HG03439 (cell line): ENCODE measurements at regions not wholly inside any gene's neighbourhood (a gene's known extent, or its start where the extent isn't known, plus 50 kb on each side); places are given as distances from the start of the nearest gene placed in this dataset.

Source experiments
- ATAC-seq: cut with Tn5 transposase; IDR thresholded peaks from one replicate; pipeline ENCODE4 v1.9.1; 2021; ENCODE audit warnings: mild to moderate bottlenecking, moderate library complexity; ENCODE audit not compliant: unreplicated experiment

- ATAC-seq = no peak
These were observed 721.1 kb downstream of the QKI start for GRCh38 chr6:164135511-164136132.

DNA sequence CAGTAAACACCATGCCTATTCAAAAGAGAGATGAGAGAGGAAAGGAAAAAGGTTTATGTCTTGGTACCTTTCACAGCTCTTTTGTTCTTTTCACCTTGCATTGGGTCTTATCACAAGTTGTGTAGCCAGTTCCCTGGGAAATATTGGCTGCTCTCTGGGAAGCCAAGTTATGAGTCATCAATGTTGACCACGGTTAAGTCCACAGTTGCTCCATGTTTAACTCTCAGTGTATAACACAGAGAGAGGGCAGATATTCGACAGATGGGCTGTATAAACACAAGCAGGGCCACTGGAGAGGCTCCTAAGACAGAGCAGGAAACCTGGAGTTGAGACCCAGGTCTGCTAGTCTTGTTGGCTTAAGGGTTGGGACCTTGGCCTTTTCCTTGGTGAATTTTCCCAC lies 718.6 kb downstream of the QKI start:
- ATAC-seq = no peak

GRCh38 chr6:164130585-164130984 lies 716.1 kb downstream of the QKI start:
- ATAC-seq = no peak

- ATAC-seq = no peak
These were observed 715.6 kb downstream of the QKI start for GRCh38 chr6:164130151-164130550.

DNA sequence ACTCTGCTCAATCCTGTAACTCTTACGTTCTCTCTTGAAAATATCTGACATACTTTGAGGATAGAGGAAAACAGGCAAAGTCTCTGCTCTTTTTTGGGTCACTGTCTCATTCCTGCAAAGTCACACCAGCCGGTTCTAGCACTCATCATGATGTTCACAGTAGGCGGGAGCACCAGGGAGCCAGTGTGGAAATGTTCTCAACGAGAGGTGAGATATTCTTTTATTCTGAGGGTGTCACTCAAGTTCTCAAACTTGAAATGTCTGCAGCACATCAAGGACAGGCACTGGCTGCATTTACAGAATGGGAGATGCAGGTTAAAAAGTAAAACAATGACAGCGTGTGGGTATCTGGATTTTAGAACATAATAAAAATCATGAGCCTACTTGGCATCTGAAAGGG lies 714.7 kb downstream of the QKI start:
- no peak for ATAC-seq

DNA sequence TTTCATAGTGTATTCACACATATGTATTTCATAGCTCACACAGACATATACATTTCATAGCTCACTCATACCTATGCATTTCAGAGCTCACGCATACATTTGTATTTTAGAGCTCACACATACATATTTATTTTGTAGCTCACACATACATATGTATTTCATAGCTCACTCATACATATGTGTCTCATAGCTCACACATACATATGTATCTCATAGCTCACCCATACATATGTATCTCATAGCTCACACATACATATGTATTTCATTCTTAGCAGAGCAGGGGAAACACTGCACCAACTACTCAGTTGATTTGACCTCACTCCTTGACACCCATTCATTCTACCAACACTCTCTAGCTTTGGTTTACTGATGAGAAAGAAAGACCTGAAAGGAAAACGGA lies 713.6 kb downstream of the QKI start:
- no peak for ATAC-seq

DNA sequence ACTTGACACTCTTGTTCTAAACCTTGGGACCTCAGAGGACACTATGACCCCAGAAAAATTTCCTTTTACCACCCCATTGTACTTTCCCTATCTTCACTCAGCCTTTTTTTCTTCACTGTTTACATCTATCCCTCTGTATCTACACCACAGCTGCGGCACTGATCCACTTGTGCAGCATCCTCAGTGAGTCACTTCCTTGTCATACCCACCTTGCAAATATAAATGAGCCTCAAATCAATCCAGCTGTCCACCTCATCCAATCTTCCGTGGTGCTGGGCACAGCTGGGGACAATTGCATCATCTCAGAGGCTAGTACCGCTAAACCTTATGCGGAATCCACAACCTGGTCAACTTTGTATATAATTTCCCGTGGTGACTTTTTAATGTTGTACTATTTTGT lies 710.5 kb downstream of the QKI start:
- ATAC-seq = no peak

DNA sequence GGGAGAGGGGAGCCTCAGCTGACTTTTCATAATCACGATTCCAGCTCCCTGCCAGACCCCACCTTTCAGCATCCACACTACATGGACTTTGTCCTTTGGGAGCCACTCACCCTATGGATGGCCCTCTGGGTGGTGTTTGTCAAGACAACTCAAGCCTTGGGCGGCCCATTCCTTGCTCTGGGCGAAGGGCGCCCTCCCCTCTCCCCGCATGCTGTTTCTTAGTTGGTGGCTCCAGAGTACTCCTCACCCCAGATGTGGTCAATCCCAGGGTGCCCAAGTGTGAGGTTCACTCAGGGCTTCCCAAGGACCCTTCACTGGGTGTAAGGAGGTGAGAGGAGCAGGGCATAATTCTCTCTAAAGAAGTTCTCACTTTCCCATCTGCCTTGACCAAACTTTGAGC lies 710.0 kb downstream of the QKI start:
- ATAC-seq = no peak

DNA sequence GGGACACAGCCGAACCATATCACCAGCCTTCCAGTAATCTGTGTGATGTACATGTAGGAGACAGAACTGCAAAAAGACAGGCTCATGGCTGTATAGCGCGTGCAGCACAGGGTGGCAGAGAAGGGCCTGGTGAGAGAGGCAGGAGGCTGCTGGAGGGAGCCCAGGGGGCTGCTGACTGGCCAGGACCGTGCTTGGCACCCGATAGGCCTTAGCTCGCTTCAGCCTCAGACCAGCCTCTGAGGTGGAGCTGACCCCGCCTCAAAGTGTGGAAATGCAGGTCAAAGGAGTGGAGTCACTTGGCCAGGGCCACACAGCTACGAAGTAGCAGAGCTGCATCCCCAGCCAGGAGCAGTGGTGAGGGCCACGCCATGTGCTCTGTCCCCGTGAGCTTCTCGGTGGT lies 707.6 kb downstream of the QKI start:
- ATAC-seq = no peak

- no peak for ATAC-seq
These were observed 707.0 kb downstream of the QKI start for GRCh38 chr6:164121527-164121926.

DNA sequence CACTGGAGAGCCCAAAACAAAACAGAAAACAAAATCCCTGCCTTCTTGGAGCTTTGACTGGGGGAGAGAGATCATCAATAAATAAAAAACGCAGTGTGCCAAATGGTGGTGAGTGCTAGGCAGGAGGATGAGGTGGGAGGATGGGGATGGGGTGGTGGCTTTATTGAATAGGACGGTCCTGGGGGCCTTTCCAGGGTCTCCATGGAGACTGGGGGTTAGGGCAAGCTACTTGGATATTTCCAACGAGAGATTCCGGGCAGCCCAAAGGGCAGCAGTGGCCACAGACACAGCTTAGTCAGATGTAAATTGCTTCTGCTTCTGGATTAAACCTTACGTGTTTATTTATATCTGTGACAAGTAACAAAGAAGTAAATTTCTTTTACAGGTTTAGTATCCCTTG lies 700.1 kb downstream of the QKI start:
- ATAC-seq = no peak

DNA sequence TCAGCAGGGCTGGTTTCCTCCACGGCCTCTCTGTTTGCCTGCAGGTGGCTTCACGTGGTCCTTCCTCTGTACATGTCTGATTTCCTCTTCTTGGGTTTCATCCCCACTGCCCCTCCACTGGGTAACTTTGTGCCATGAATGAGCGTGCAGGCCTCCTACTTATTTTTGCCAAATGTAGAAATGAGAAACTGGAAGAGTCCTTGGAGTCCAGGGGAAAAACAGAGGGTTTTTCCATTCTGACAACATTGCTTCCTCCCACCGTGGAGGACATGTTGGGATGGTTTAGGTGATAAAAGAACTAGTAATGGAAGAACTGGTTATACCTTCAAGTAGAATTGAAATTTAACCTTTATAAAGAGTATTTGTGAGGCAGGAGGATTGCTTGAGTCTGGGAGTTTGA lies 699.5 kb downstream of the QKI start:
- ATAC-seq = no peak

DNA sequence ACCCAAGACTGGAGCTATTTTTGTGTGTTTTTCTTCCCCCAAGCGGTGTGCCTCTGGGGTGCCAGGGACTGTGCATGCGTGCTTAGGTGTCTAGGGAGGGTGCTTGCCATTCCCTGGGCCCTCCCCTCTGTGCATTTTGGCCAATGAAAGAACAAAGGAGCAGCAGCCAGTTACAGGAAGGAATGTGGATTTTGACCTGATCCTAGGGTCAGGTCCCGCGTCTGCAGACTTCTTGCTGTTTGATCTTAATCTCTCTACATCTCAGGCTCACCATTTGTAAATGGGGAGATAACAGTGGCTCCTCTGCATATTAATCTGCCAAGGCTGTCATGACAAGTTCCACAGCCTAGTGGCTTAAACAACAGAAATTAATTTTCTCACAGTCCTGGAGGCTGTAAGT lies 699.1 kb downstream of the QKI start:
- no peak for ATAC-seq

GRCh38 chr6:164109770-164110140 lies 695.2 kb downstream of the QKI start:
- no peak for ATAC-seq

DNA sequence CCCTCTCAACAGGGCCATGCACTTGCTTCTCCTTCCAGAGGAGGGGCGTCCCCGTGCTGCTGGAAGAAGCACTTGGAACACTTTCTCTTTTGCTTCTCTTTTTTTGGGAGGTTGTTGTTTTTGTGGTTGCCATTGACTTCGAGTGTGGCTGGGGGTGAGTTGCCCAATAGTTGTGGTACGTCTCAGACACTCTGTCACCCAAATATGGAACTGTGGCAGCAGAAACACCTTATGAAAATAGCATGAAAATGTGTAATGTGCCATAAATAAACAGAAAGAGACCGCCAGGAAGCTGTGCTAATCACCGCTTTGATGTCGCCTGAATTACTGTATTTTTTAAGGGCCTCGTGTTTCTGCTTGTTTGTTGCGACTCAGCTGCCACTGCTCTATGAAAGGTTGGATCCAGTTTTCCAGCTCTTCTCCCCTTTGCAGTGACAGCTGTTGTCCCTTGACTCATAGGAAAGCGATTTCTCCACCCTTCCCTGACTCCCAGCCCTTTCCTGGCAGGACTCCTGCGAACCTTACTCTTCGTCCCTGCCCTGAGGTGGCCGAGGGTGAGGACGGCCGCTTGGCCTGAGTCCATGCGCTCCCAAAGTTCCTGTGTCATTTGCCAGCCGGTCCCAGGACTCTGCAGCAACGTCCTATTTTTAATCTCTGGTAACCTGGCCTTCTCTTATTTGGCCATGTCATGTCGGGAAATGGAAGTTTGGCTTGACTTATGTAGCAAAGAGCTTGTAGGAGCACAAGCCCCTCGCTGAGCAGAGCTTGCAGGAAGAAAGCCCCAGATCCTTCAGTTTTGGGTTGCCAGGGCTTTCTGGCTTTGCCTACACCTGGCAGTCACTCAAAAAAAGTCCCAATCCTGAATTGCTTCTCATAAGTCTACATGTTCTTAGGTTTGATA lies 694.6 kb downstream of the QKI start:
- no peak for ATAC-seq

DNA sequence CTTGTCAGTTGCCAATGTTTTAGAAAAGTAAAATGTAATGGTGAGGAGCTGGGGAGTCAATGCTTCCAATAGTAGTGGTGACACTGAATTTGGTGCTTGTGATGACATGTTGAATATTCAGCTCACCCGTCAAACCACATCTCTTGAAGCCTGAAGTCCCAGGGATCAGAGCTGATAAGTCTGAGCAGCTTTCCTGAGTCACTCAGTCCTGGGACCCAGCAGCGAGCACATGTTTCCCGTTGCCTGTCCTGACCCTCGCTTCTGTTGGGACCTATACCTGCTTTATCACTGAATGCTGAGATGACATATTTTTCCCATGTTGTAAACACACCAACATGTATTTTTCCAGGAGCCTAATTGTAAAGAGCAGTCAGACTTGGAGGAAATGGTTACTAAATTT lies 693.6 kb downstream of the QKI start:
- no peak for ATAC-seq

DNA sequence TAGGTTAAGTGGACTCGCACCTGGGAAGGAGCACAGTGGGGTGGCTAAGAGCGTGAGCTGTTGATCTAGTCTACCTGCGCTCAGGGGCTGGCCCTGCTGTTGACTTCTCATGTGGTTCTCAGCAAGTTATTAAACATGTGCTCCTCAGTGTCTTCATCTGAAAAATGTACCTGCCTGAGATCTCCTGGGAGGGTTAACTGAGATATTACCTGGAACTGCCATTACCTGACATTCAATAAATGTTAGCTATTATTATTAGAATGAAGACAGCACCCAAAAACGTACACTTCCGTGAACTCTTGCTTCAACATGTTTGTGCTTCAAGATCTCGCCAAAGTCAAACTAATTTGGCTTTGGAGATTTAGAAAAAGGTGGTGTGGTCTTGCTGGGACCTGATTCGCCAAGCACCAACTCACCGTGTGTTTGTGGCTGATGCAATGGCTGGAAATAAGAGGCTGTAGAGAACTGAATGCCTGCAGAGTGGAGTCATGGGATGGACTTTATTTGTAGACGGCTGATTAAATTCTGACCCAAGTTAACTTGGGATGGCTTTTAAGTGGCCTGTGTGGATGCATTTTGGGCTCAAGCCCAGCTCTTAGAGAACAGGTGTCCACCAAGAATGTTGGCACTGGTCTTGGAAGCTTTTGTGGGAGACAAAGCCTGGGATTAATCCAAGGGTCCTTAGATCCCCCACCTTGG lies 692.9 kb downstream of the QKI start:
- no peak for ATAC-seq

DNA sequence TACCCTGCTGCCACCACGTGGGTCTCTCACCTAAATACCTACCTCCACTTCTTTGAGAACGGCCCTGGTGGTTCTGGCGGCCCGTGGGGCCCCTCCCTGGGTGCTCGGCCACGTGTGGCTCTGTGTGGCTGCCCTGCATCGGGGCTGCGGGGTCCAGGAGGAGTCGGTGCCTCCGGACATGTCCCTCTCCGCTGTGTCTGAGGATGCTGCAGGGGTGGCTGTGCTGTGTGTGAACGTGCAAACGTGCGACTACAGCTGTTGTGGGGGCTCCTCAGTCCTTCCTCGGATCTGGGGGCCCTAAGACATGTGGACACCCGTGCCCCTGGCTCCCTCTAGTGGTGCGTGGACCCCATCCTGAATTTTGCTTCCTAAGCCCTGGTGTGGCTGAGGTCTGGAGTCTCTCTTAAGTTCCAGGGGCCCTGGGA lies 691.8 kb downstream of the QKI start:
- no peak for ATAC-seq

GRCh38 chr6:164105705-164106104 lies 691.2 kb downstream of the QKI start:
- ATAC-seq = no peak

- no peak for ATAC-seq
These were observed 689.9 kb downstream of the QKI start for GRCh38 chr6:164104432-164104831.

- ATAC-seq = no peak
These were observed 688.2 kb downstream of the QKI start for GRCh38 chr6:164102693-164103092.

DNA sequence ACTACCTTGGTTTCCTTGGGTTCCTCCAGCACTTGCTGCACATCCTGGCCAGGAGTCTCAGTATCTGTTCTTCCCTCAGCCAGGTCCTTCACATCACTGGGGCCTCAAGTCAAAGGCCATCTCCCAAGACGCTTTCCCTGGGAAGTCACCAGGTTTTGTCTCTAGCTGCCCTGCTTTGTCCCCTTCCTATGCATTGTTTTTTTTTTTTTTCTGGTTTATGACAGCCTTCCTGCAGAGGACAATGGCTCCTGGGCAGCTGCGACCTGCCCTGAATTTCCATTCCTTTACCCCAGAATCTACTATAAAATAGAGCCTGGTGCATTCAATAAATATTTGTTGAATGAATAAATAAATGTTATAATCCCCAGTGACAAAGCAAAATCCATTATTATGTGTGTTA lies 687.3 kb downstream of the QKI start:
- ATAC-seq = no peak
